ENCODE measurements at regions not wholly inside any gene's neighbourhood (a gene's known extent, or its start where the extent isn't known, plus 50 kb on each side); places are given as distances from the start of the nearest gene placed in this dataset.

- H3K36me3 ChIP-seq (ENCODE audit: insufficient read depth, low read length), result no peaks in the 10 kb centered on the region
- H3K4me1 Mint-ChIP-seq (ENCODE audit: low read depth), result no peaks in the 10 kb centered on the region
- no peaks in the 10 kb centered on the region for H3K27me3 ChIP-seq (ENCODE audit: control insufficient read depth in 1 of 2, insufficient read depth in 2 of 2, low read length in 2 of 2)
- no peak overlapping the region for H3K4me3 ChIP-seq (ENCODE audit: low read length)
- intact Hi-C loops (cut with DNase I, micrococcal nuclease), result no loop called here
- TF ChIP-seq CTCF (IDR thresholded peaks at IDR 0.05), result no peak
- ChIA-PET POLR2A (no interaction called here), CTCF (no interaction called here)
- H3K27me3 Mint-ChIP-seq, result no peaks in the 10 kb centered on the region
- H3K9me3 ChIP-seq (ENCODE audit: control insufficient read depth in 1 of 2, insufficient read depth in 1 of 2, low read length in 2 of 2), result no peaks in the 10 kb centered on the region
- no peaks in the 10 kb centered on the region for H3K36me3 Mint-ChIP-seq (ENCODE audit: low read depth)
- no peaks in the 10 kb centered on the region for H3K9me3 Mint-ChIP-seq
- H3K27ac Mint-ChIP-seq, result no peak overlapping the region
- H3K4me3 Mint-ChIP-seq, result no peak overlapping the region
- H3K4me1 ChIP-seq (ENCODE audit: insufficient read depth, low read length), result no peaks in the 10 kb centered on the region
- H3K27ac ChIP-seq (ENCODE audit: low read depth in 1 of 2, low read length in 2 of 2), result no peak overlapping the region
- no peak for ATAC-seq (ENCODE audit: poor library complexity)
- DNase-seq, result no peak
Observed at GRCh38 chr7:118046801-118047200, 137.2 kb upstream of the LSM8 start.

DNA sequence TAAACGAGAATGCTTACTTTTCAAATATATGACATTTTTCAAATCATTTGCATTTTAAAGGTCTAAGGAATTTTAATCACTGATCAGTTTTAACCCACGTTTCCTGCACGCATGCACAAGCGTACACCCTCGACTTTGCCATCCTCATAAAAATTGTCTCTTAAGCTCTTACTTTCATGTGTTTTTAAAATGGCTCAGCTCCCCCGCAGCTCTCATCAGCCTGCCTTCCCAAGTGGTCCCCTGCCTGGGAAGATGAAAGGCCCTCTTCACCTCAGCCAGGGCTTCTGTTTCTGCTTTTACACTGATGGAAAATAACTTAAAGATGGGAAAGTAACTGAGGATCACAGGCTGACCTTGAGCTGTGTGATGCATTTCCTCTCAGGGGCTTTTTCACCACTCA lies 131.6 kb upstream of the LSM8 start:
- POLR2A ChIA-PET, result no interaction called here
- Mint-ChIP-seq H3K4me3 (no peak overlapping the region), H3K27me3 (no peaks in the 10 kb centered on the region), H3K9me3 (no peaks in the 10 kb centered on the region), H3K36me3 (ENCODE audit: low read depth) (no peaks in the 10 kb centered on the region), H3K4me1 (ENCODE audit: low read depth) (no peaks in the 10 kb centered on the region), H3K27ac (no peak overlapping the region)
- CTCF ChIA-PET, result no interaction called here
- no peak overlapping the region for H3K27ac ChIP-seq (ENCODE audit: low read depth in 1 of 2, low read length in 2 of 2)
- ATAC-seq (ENCODE audit: poor library complexity) (no peak), DNase-seq (no peak)
- H3K36me3 ChIP-seq (ENCODE audit: insufficient read depth, low read length), result no peaks in the 10 kb centered on the region
- H3K9me3 ChIP-seq (ENCODE audit: control insufficient read depth in 1 of 2, insufficient read depth in 1 of 2, low read length in 2 of 2), result no peaks in the 10 kb centered on the region
- TF ChIP-seq CTCF (IDR thresholded peaks at IDR 0.05), result no peak
- no peaks in the 10 kb centered on the region for H3K4me1 ChIP-seq (ENCODE audit: insufficient read depth, low read length)
- no peaks in the 10 kb centered on the region for H3K27me3 ChIP-seq (ENCODE audit: control insufficient read depth in 1 of 2, insufficient read depth in 2 of 2, low read length in 2 of 2)
- intact Hi-C loops (cut with DNase I, micrococcal nuclease), result no loop called here
- H3K4me3 ChIP-seq (ENCODE audit: low read length), result no peak overlapping the region

GRCh38 chr7:118053353-118053752 lies 130.6 kb upstream of the LSM8 start:
- Histone ChIP-seq H3K9me3 (ENCODE audit: control insufficient read depth in 1 of 2, insufficient read depth in 1 of 2, low read length in 2 of 2) (no peaks in the 10 kb centered on the region), H3K4me1 (ENCODE audit: insufficient read depth, low read length) (no peaks in the 10 kb centered on the region), H3K36me3 (ENCODE audit: insufficient read depth, low read length) (no peaks in the 10 kb centered on the region), H3K4me3 (ENCODE audit: low read length) (no peak overlapping the region), H3K27me3 (ENCODE audit: control insufficient read depth in 1 of 2, insufficient read depth in 2 of 2, low read length in 2 of 2) (no peaks in the 10 kb centered on the region), H3K27ac (ENCODE audit: low read depth in 1 of 2, low read length in 2 of 2) (no peak overlapping the region)
- no peaks in the 10 kb centered on the region for H3K36me3 Mint-ChIP-seq (ENCODE audit: low read depth)
- intact Hi-C loops (cut with DNase I, micrococcal nuclease), result no loop called here
- TF ChIP-seq CTCF (IDR thresholded peaks at IDR 0.05), result no peak
- no peaks in the 10 kb centered on the region for H3K27me3 Mint-ChIP-seq
- no peaks in the 10 kb centered on the region for H3K9me3 Mint-ChIP-seq
- H3K27ac Mint-ChIP-seq, result no peak overlapping the region
- DNase-seq, result no peak
- no peak overlapping the region for H3K4me3 Mint-ChIP-seq
- POLR2A ChIA-PET, result no interaction called here
- no peaks in the 10 kb centered on the region for H3K4me1 Mint-ChIP-seq (ENCODE audit: low read depth)
- no peak for ATAC-seq (ENCODE audit: poor library complexity)
- CTCF ChIA-PET, result no interaction called here

All from CD4-positive, alpha-beta T cell (primary cell).